Sigmoid colon (tissue), 6 donors: ENCODE measurements at regions not wholly inside any gene's neighbourhood (a gene's known extent, or its start where the extent isn't known, plus 50 kb on each side); places are given as distances from the start of the nearest gene placed in this dataset.

Experiments
- DNase-seq: peaks from one replicate; pipeline ENCODE4 v3.0.0-alpha.2; 2019
- H3K27ac ChIP-seq, 4 donors: fragments of 200-600 bp; sonication (generic); one replicate each; pipeline ENCODE4 v1.5.1; 2016 to 2019; ENCODE audit warnings: mild to moderate bottlenecking in 1 of 4
- H3K27me3 ChIP-seq, 3 donors: fragments of 200-600 bp; sonication (generic); one replicate each; pipeline ENCODE4 v1.5.1; 2019; ENCODE audit warnings: mild to moderate bottlenecking in 1 of 3
- H3K36me3 ChIP-seq, 4 donors: fragments of 200-600 bp; sonication (generic); one replicate each; pipeline ENCODE4 v1.5.1; 2016 to 2019
- H3K4me1 ChIP-seq, 4 donors: fragments of 200-600 bp; sonication (generic); one replicate each; pipeline ENCODE4 v1.5.1; 2017 to 2019
- H3K4me3 ChIP-seq, 4 donors: fragments of 200-600 bp; sonication (generic); one replicate each; pipeline ENCODE4 v1.5.1; 2017 to 2019; ENCODE audit warnings: mild to moderate bottlenecking in 2 of 4, moderate library complexity in 1 of 4
- H3K9me3 ChIP-seq, 4 donors: fragments of 200-600 bp in 3 of 4; sonication (generic) in 3 of 4; one replicate each; pipeline versions ENCODE4 v1.5.1 to v1.6.1; 2013 to 2019
- EP300 ChIP-seq, 4 donors: sonication (generic); formaldehyde crosslinking; IDR thresholded peaks; one replicate each; pipeline ENCODE4 v1.6.1; 2017; ENCODE audit warnings: antibody characterized with exemption in 4 of 4
- POLR2A ChIP-seq, 2 donors: fragments of 450-650 bp; IDR thresholded peaks; one replicate each; pipeline ENCODE4 v1.6.1; 2016; ENCODE audit warnings: antibody characterized with exemption in 2 of 2, mild to moderate bottlenecking in 2 of 2, moderate library complexity in 2 of 2
- POLR2AphosphoS5 ChIP-seq, 4 donors: sonication (generic); formaldehyde crosslinking; IDR thresholded peaks; one replicate each; pipeline ENCODE4 v1.6.1; 2017; ENCODE audit warnings: antibody characterized with exemption in 4 of 4
- WGBS, 2 donors: extraction: QIAGEN DNeasy Blood & Tissue Kit; methylation state at CpG; one replicate each; pipeline ENCODE4 v1.1.7; 2013; 5-methylcytosine and 5-hydroxymethylcytosine counted together
- intact Hi-C: fragments of 100-400 bp; cut with DNase I; formaldehyde crosslinking; loops from one replicate; pipeline ENCODE4 v1.15.1; 2023
- TF ChIP-seq, protein P1 (sequence below), 4 experiments: fragments of 450-650 bp in 3 of 4; fragments of 200-600 bp in 1 of 4; IDR thresholded peaks; one replicate each; pipeline ENCODE4 v1.5.1; 2016 to 2019; ENCODE audit warnings: antibody characterized with exemption in 4 of 4, mild to moderate bottlenecking in 3 of 4, moderate library complexity in 2 of 4
- donor health status: healthy with polysubstance abuse.
- donor health status: healthy.

DNA sequence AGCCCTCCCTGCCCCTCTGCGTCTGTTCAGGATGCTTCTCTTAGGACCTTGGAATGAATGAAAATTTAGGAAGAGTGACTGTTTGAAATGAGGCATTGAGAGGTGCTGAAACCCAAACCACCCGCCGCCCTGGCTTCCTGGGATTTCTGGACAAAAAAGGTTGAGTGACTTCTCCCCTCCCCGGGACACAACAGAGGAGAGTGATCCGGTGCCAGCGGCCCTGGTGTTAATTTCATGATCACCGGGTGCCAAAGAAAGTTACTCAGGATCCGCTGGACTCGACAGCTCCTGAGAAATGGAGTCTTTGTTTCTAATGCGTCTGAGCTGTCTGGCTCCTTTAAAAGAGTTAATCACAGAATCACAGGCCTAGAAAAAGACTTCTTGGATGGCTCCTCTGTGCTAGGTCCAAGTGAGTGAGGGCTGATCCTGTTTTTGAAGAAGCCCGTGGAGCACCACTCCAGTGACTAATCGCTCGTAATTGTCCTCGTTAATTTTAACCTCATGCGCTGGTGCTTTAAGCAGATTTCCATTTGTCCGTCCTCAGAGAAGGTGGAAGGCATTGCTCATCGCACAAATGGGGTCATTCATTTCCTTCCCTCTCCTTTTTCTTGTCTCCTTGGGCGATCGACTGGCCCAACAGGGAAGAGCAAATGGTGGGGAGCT, 144.4 kb upstream of the ZFHX3 start:
- intact Hi-C loops = loop anchor here (10.0 kb wide), 1 partner anchor 688 kb away; no protein-coding TSS in a partner anchor
- 91% methylated on average over 19 of the region's 19 CpGs for WGBS, 2 donors
- Histone ChIP-seq H3K9me3 (no peaks in the 10 kb centered on the region), H3K27ac (no peak overlapping the region), H3K36me3 (no peaks in the 10 kb centered on the region), H3K27me3 (no peaks in the 10 kb centered on the region), H3K4me1 (no peaks in the 10 kb centered on the region), H3K4me3 (no peak overlapping the region)
- DNase-seq = no peak
- TF ChIP-seq, protein P1, sequence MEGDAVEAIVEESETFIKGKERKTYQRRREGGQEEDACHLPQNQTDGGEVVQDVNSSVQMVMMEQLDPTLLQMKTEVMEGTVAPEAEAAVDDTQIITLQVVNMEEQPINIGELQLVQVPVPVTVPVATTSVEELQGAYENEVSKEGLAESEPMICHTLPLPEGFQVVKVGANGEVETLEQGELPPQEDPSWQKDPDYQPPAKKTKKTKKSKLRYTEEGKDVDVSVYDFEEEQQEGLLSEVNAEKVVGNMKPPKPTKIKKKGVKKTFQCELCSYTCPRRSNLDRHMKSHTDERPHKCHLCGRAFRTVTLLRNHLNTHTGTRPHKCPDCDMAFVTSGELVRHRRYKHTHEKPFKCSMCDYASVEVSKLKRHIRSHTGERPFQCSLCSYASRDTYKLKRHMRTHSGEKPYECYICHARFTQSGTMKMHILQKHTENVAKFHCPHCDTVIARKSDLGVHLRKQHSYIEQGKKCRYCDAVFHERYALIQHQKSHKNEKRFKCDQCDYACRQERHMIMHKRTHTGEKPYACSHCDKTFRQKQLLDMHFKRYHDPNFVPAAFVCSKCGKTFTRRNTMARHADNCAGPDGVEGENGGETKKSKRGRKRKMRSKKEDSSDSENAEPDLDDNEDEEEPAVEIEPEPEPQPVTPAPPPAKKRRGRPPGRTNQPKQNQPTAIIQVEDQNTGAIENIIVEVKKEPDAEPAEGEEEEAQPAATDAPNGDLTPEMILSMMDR (IDR thresholded peaks at IDR 0.05) = no peak

- no peak for DNase-seq
- Histone ChIP-seq H3K4me1 (no peaks in the 10 kb centered on the region), H3K4me3 (no peak overlapping the region), H3K36me3 (no peaks in the 10 kb centered on the region), H3K9me3 (no peaks in the 10 kb centered on the region), H3K27ac (no peak overlapping the region), H3K27me3 (no peaks in the 10 kb centered on the region)
- TF ChIP-seq POLR2A (IDR thresholded peaks at IDR 0.05) (no peak), POLR2AphosphoS5 (IDR thresholded peaks at IDR 0.05) (no peak), EP300 (IDR thresholded peaks at IDR 0.05) (no peak)
- TF ChIP-seq, protein P1 (IDR thresholded peaks at IDR 0.05) = no peak
- 87 to 88% methylated on average over 8 of the region's 8 CpGs for WGBS, 2 donors
- intact Hi-C loops = loop anchor here (10.0 kb wide), 1 partner anchor 687 kb away; no protein-coding TSS in a partner anchor
Observed at GRCh38 chr16:73191660-73192046, 143.7 kb upstream of the ZFHX3 start.

- TF ChIP-seq POLR2AphosphoS5 (IDR thresholded peaks at IDR 0.05) (no peak), EP300 (IDR thresholded peaks at IDR 0.05) (no peak), POLR2A (IDR thresholded peaks at IDR 0.05) (no peak)
- TF ChIP-seq, protein P1 (IDR thresholded peaks at IDR 0.05) = no peak
- 79 to 86% methylated on average over 19 of the region's 19 CpGs for WGBS, 2 donors
Observed at GRCh38 chr16:73190688-73191659, 143.0 kb upstream of the ZFHX3 start.

GRCh38 chr16:73190256-73190655, 142.3 kb upstream of the ZFHX3 start:
- no peaks in the 10 kb centered on the region for H3K9me3 ChIP-seq
- no peaks in the 10 kb centered on the region for H3K4me1 ChIP-seq
- no peak for TF ChIP-seq POLR2AphosphoS5 (IDR thresholded peaks at IDR 0.05)
- TF ChIP-seq POLR2A (IDR thresholded peaks at IDR 0.05) = no peak
- no peak for DNase-seq
- H3K4me3 ChIP-seq = no peak overlapping the region
- no peaks in the 10 kb centered on the region for H3K36me3 ChIP-seq
- WGBS, 2 donors = 73 to 93% methylated on average over 2 of the region's 2 CpGs
- intact Hi-C loops = loop anchor here (10.0 kb wide), 1 partner anchor 685 kb away; no protein-coding TSS in a partner anchor
- no peak overlapping the region for H3K27ac ChIP-seq
- no peaks in the 10 kb centered on the region for H3K27me3 ChIP-seq

More at GRCh38 chr16:73190688-73191659, 143.0 kb upstream of the ZFHX3 start:
- DNase-seq = no peak
- Histone ChIP-seq H3K36me3 (no peaks in the 10 kb centered on the region), H3K27ac (no peak overlapping the region), H3K27me3 (no peaks in the 10 kb centered on the region), H3K9me3 (no peaks in the 10 kb centered on the region), H3K4me3 (no peak overlapping the region), H3K4me1 (no peaks in the 10 kb centered on the region)
- intact Hi-C loops = loop anchor here (10.0 kb wide), 1 partner anchor 686 kb away; no protein-coding TSS in a partner anchor

DNA sequence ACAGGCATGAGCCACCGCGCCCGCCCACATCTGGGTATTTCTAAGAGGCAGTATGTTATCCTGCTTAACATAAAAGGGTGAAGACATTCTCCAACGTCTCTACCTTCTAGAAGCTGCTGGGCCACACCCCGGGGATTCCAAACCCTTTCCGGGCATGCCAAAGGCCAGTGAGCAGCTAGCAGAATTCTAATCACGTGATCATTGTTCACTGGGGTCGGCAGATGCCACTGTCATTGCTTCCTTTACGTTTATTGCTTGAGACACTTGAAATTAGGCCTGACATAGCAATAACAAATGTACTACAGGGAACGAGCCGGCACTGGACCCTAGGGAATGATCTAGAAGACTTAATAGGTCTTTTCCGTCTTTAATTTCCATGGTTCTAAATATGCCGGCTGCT, 141.2 kb upstream of the ZFHX3 start:
- Histone ChIP-seq H3K36me3 (no peaks in the 10 kb centered on the region), H3K9me3 (no peaks in the 10 kb centered on the region), H3K27ac (no peak overlapping the region), H3K27me3 (no peaks in the 10 kb centered on the region), H3K4me1 (peaks cover 0 to 5% (median 2%) of the 10 kb centered on the region in 4 donors), H3K4me3 (no peak overlapping the region)
- WGBS, 2 donors = 76 to 81% methylated on average over 13 of the region's 13 CpGs
- intact Hi-C loops = no loop called here
- no peak for DNase-seq
- TF ChIP-seq POLR2A (IDR thresholded peaks at IDR 0.05) (no peak), POLR2AphosphoS5 (IDR thresholded peaks at IDR 0.05) (no peak), EP300 (IDR thresholded peaks at IDR 0.05) (no peak)
- TF ChIP-seq, protein P1 (IDR thresholded peaks at IDR 0.05) = no peak
